Erythroblast (primary cell): ENCODE measurements at regions not wholly inside any gene's neighbourhood (a gene's known extent, or its start where the extent isn't known, plus 50 kb on each side); places are given as distances from the start of the nearest gene placed in this dataset.

Source experiments
- DNase-seq, 2 experiments: peaks; one replicate each; lab custom pipeline; 2025; lab: John Stamatoyannopoulos, UW
- GATA1 ChIP-seq: IDR thresholded peaks from 2 replicates; pipeline ENCODE4 v1.6.1; 2011; ENCODE audit warnings: low read depth, mild to moderate bottlenecking, control low read depth, low read length, moderate library complexity
- POLR2A ChIP-seq: IDR thresholded peaks from 2 replicates; pipeline ENCODE4 v1.6.1; 2011; ENCODE audit warnings: mild to moderate bottlenecking, low read length

GRCh38 chr1:221418346-221418745 is 323.5 kb downstream of the DUSP10 start:
- TF ChIP-seq GATA1 (no peak), POLR2A (no peak)
- DNase-seq, result no peak

- TF ChIP-seq GATA1, result no peak
- TF ChIP-seq POLR2A, result no peak
- no peak for DNase-seq
Measured at GRCh38 chr1:221419513-221420095, 322.3 kb downstream of the DUSP10 start.

GRCh38 chr1:221429264-221429663 is 312.6 kb downstream of the DUSP10 start:
- TF ChIP-seq GATA1, result no peak
- TF ChIP-seq POLR2A, result no peak
- no peak for DNase-seq

GRCh38 chr1:221430152-221430960 is 311.5 kb downstream of the DUSP10 start:
- no peak for DNase-seq
- TF ChIP-seq POLR2A (no peak), GATA1 (no peak)

GRCh38 chr1:221431068-221431651 is 310.7 kb downstream of the DUSP10 start:
- TF ChIP-seq POLR2A, result no peak
- no peak for TF ChIP-seq GATA1
- no peak for DNase-seq

- no peak for DNase-seq
- no peak for TF ChIP-seq POLR2A
- no peak for TF ChIP-seq GATA1
Measured at GRCh38 chr1:221431961-221432360, 309.9 kb downstream of the DUSP10 start.

GRCh38 chr1:221435504-221435904 is 306.4 kb downstream of the DUSP10 start:
- TF ChIP-seq GATA1 (no peak), POLR2A (no peak)
- peak; percentile 28 to 48 for DNase-seq

GRCh38 chr1:221437171-221437570 is 304.7 kb downstream of the DUSP10 start:
- TF ChIP-seq GATA1, result no peak
- TF ChIP-seq POLR2A, result no peak
- DNase-seq, result no peak

GRCh38 chr1:221437926-221438325 is 304.0 kb downstream of the DUSP10 start:
- TF ChIP-seq GATA1 (no peak), POLR2A (no peak)
- DNase-seq, result no peak

- TF ChIP-seq GATA1, result no peak
- DNase-seq, result peak in 1 of 2 experiments; percentile 7
Measured at GRCh38 chr1:221439008-221439746, 302.7 kb downstream of the DUSP10 start.

GRCh38 chr1:221439747-221440501 is 302.0 kb downstream of the DUSP10 start:
- no peak for DNase-seq
- no peak for TF ChIP-seq GATA1
- TF ChIP-seq POLR2A, result no peak

GRCh38 chr1:221440658-221441057 is 301.2 kb downstream of the DUSP10 start:
- no peak for DNase-seq
- TF ChIP-seq GATA1 (no peak), POLR2A (no peak)

- no peak for TF ChIP-seq POLR2A
- no peak for TF ChIP-seq GATA1
Measured at GRCh38 chr1:221442056-221442455, 299.8 kb downstream of the DUSP10 start.

More at GRCh38 chr1:221442056-221442455, 299.8 kb downstream of the DUSP10 start:
- no peak for DNase-seq
